ENCODE measurements at regions not wholly inside any gene's neighbourhood (a gene's known extent, or its start where the extent isn't known, plus 50 kb on each side); places are given as distances from the start of the nearest gene placed in this dataset.

- no peak for TF ChIP-seq CTCF (IDR thresholded peaks at IDR 0.05)
- no peak overlapping the region for H3K4me3 ChIP-seq
- H3K9me3 ChIP-seq: peaks cover 0 to 10% of the 10 kb centered on the region in 2 donors
- DNase-seq (ENCODE audit: low spot score): no peak
- H3K27me3 ChIP-seq: no peaks in the 10 kb centered on the region
- H3K36me3 ChIP-seq: no peaks in the 10 kb centered on the region
- H3K27ac ChIP-seq: no peak overlapping the region
- H3K4me1 ChIP-seq: no peaks in the 10 kb centered on the region
Measured at GRCh38 chr20:56765172-56766073, 136.3 kb downstream of the TFAP2C start.

GRCh38 chr20:56766528-56766927 is 137.4 kb downstream of the TFAP2C start:
- Histone ChIP-seq H3K9me3 (peaks cover 0 to 10% of the 10 kb centered on the region in 2 donors), H3K36me3 (no peaks in the 10 kb centered on the region), H3K4me3 (no peak overlapping the region), H3K27me3 (no peaks in the 10 kb centered on the region), H3K4me1 (no peaks in the 10 kb centered on the region), H3K27ac (no peak overlapping the region)
- TF ChIP-seq CTCF (IDR thresholded peaks at IDR 0.05): no peak
- no peak for DNase-seq (ENCODE audit: low spot score)

- TF ChIP-seq CTCF (IDR thresholded peaks at IDR 0.05): no peak
- H3K9me3 ChIP-seq: peaks cover 0 to 10% of the 10 kb centered on the region in 2 donors
- no peak overlapping the region for H3K27ac ChIP-seq
- no peaks in the 10 kb centered on the region for H3K4me1 ChIP-seq
- DNase-seq (ENCODE audit: low spot score): no peak
- H3K4me3 ChIP-seq: no peak overlapping the region
- no peaks in the 10 kb centered on the region for H3K27me3 ChIP-seq
- H3K36me3 ChIP-seq: no peaks in the 10 kb centered on the region
Measured at GRCh38 chr20:56769921-56770600, 141.0 kb downstream of the TFAP2C start.

- Histone ChIP-seq H3K27ac (no peak overlapping the region), H3K36me3 (no peaks in the 10 kb centered on the region), H3K4me3 (no peak overlapping the region), H3K27me3 (no peaks in the 10 kb centered on the region), H3K9me3 (no peaks in the 10 kb centered on the region), H3K4me1 (peaks cover 0 to 2% of the 10 kb centered on the region in 2 donors)
- DNase-seq (ENCODE audit: low spot score): no peak
- TF ChIP-seq CTCF (IDR thresholded peaks at IDR 0.05): no peak
Measured at GRCh38 chr20:56773749-56774148, 144.6 kb downstream of the TFAP2C start.

- no peak for TF ChIP-seq CTCF (IDR thresholded peaks at IDR 0.05)
- H3K27ac ChIP-seq: no peak overlapping the region
Measured at GRCh38 chr20:56774873-56775272, 145.8 kb downstream of the TFAP2C start.

More at GRCh38 chr20:56774873-56775272, 145.8 kb downstream of the TFAP2C start:
- Histone ChIP-seq H3K27me3 (no peaks in the 10 kb centered on the region), H3K4me3 (no peak overlapping the region), H3K4me1 (peaks cover 0 to 6% of the 10 kb centered on the region in 2 donors), H3K36me3 (no peaks in the 10 kb centered on the region), H3K9me3 (no peaks in the 10 kb centered on the region)
- no peak for DNase-seq (ENCODE audit: low spot score)
